ENCODE measurements at regions not wholly inside any gene's neighbourhood (a gene's known extent, or its start where the extent isn't known, plus 50 kb on each side); places are given as distances from the start of the nearest gene placed in this dataset.

- Histone ChIP-seq H3K9me1 (ENCODE audit: insufficient read depth, low read length) (no peaks in the 10 kb centered on the region), H2BK20ac (ENCODE audit: low read depth, low read length) (no peak overlapping the region), H3K4me2 (ENCODE audit: low read depth, low read length) (no peak overlapping the region), H3K56ac (ENCODE audit: extremely low read depth, insufficient read depth, low read length) (no peak overlapping the region), H2AK9ac (replicated peaks; ENCODE audit: low read depth, low read length, poor library complexity) (no peak overlapping the region), H3K4ac (ENCODE audit: low read depth, low read length) (no peak overlapping the region), H2BK15ac (ENCODE audit: low read depth, low read length) (no peak overlapping the region), H4K20me1 (ENCODE audit: insufficient read depth, low read length) (no peaks in the 10 kb centered on the region), H3K79me1 (ENCODE audit: low read depth in 1 of 2, low read length in 2 of 2) (no peaks in the 10 kb centered on the region), H4K91ac (ENCODE audit: insufficient read depth, low read depth, low read length) (no peak overlapping the region), H2AK5ac (ENCODE audit: low read depth, low read length) (no peak overlapping the region), H4K5ac (ENCODE audit: low read depth, low read length) (no peak overlapping the region), H2BK120ac (ENCODE audit: low read depth, low read length) (no peak overlapping the region), H3K36me3 (ENCODE audit: control insufficient read depth, insufficient read depth, low read length) (no peaks in the 10 kb centered on the region), H3K4me3 (ENCODE audit: insufficient read depth, low read depth, low read length) (no peak overlapping the region), H3K9me3 (ENCODE audit: control insufficient read depth, insufficient read depth, low read length) (peaks cover 15% of the 10 kb centered on the region; the same call in 1 of the 2 replicates), H2AFZ (replicated peaks; ENCODE audit: low read length, poor library complexity) (no peak overlapping the region), H3K14ac (replicated peaks; ENCODE audit: low read depth, low read length) (no peak overlapping the region), H3K23ac (ENCODE audit: low read depth, low read length) (no peak overlapping the region), H3K4me1 (ENCODE audit: control insufficient read depth, insufficient read depth, low read length) (no peaks in the 10 kb centered on the region), H3K27me3 (ENCODE audit: control insufficient read depth, insufficient read depth, low read length) (no peaks in the 10 kb centered on the region), H3K9ac (ENCODE audit: low read depth, low read length) (no peak overlapping the region), H4K8ac (ENCODE audit: low read depth in 2 of 2, low read length in 2 of 2) (no peak overlapping the region), H3K18ac (ENCODE audit: low read depth, low read length) (no peak overlapping the region), H3K27ac (ENCODE audit: insufficient read depth, low read length) (no peak overlapping the region), H2BK5ac (ENCODE audit: low read depth, low read length, poor library complexity, severe bottlenecking) (no peak overlapping the region)
- intact Hi-C loops (cut with micrococcal nuclease): no loop called here
- in situ Hi-C loops (cut with MboI; ENCODE audit: low sequenced_read_pairs): no loop called here
- POLR2A ChIA-PET (ENCODE audit: unreplicated experiment): no interaction called here
- dilution Hi-C loops (cut with HindIII; ENCODE audit: low sequenced_read_pairs, unreplicated experiment): no loop called here
- no peak for DNase-seq
- TF ChIP-seq USF2 (IDR thresholded peaks at IDR 0.05; ENCODE audit: low read depth, low read length) (no peak), SMC3 (IDR thresholded peaks at IDR 0.05; ENCODE audit: low read depth, low read length) (no peak), NFE2L2 (IDR thresholded peaks at IDR 0.05; ENCODE audit: low read depth, low read length) (no peak), RCOR1 (IDR thresholded peaks at IDR 0.05; ENCODE audit: insufficient replicate concordance, low read length) (no peak), MAFK (IDR thresholded peaks at IDR 0.05; ENCODE audit: low read depth, low read length) (no peak), FOS (IDR thresholded peaks at IDR 0.05; ENCODE audit: low read depth, low read length) (no peak), BHLHE40 (IDR thresholded peaks at IDR 0.05; ENCODE audit: low read depth, low read length) (no peak), CTCF (conservative IDR thresholded peaks at IDR 0.05; ENCODE audit: low read depth, low read length) (no peak), RFX5 (IDR thresholded peaks at IDR 0.05; ENCODE audit: low read depth, low read length) (no peak), CEBPB (IDR thresholded peaks at IDR 0.05; ENCODE audit: low read depth, low read length) (no peak), CHD1 (IDR thresholded peaks at IDR 0.05; ENCODE audit: low read depth, low read length) (no peak), MAZ (IDR thresholded peaks at IDR 0.05; ENCODE audit: borderline replicate concordance, low read depth, low read length) (no peak)
- TF ChIP-seq, protein P1, sequence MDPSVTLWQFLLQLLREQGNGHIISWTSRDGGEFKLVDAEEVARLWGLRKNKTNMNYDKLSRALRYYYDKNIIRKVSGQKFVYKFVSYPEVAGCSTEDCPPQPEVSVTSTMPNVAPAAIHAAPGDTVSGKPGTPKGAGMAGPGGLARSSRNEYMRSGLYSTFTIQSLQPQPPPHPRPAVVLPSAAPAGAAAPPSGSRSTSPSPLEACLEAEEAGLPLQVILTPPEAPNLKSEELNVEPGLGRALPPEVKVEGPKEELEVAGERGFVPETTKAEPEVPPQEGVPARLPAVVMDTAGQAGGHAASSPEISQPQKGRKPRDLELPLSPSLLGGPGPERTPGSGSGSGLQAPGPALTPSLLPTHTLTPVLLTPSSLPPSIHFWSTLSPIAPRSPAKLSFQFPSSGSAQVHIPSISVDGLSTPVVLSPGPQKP (IDR thresholded peaks at IDR 0.05; ENCODE audit: borderline replicate concordance, low read depth, low read length): no peak
- WGBS, 2 experiments (ENCODE audit: extremely low coverage in 2 of 2, insufficient read length in 1 of 2): 27% methylated on average over 2 of the region's 2 CpGs; no CpG with 5 or more reads in 1 of the 2 experiments
- ATAC-seq (ENCODE audit: low read depth): no peak
- no TSS peak for BruUV-seq (replicated peaks)
- CTCF ChIA-PET: no interaction called here
Measured at GRCh38 chr20:41927655-41928054, 309.5 kb upstream of the CHD6 start.
